Testis (tissue), 2 donors: ENCODE measurements at regions not wholly inside any gene's neighbourhood (a gene's known extent, or its start where the extent isn't known, plus 50 kb on each side); places are given as distances from the start of the nearest gene placed in this dataset.

Experiments used
- DNase-seq: peaks from one replicate; pipeline ENCODE4 v3.0.0-alpha.2; 2019
- H3K27ac ChIP-seq, 2 donors: fragments of 200-600 bp; sonication (generic); one replicate each; pipeline ENCODE4 v1.5.1; 2019
- H3K27me3 ChIP-seq: fragments of 200-600 bp; sonication (generic); one replicate; pipeline ENCODE4 v1.5.1; 2019
- H3K36me3 ChIP-seq: fragments of 200-600 bp; sonication (generic); one replicate; pipeline ENCODE4 v1.5.1; 2017; ENCODE audit warnings: low read depth; ENCODE audit errors: missing control alignments
- H3K4me1 ChIP-seq: fragments of 200-600 bp; sonication (generic); one replicate; pipeline ENCODE4 v1.5.1; 2019
- H3K4me3 ChIP-seq, 2 donors: fragments of 200-600 bp; sonication (generic); one replicate each; pipeline ENCODE4 v1.5.1; 2017 to 2019
- H3K9me3 ChIP-seq: fragments of 200-600 bp; sonication (generic); one replicate; pipeline ENCODE4 v1.5.1; 2017
- POLR2A ChIP-seq: fragments of 450-650 bp; IDR thresholded peaks from one replicate; pipeline ENCODE4 v1.6.1; 2017; ENCODE audit warnings: antibody characterized with exemption, mild to moderate bottlenecking, moderate library complexity
- WGBS, 2 donors: methylation state at CpG; one replicate each; pipeline ENCODE4 v1.1.5; 2018; 5-methylcytosine and 5-hydroxymethylcytosine counted together
- intact Hi-C: fragments of 100-400 bp; cut with DNase I; formaldehyde crosslinking; loops from one replicate; pipeline ENCODE4 v1.15.1; 2023; ENCODE audit warnings: low total_unique reads
- TF ChIP-seq, protein P1 (sequence below), 3 experiments: fragments of 450-650 bp in 2 of 3; fragments of 200-600 bp in 1 of 3; sonication (generic) in 1 of 3; IDR thresholded peaks; one replicate each; pipeline ENCODE4 v1.5.1; 2016 to 2019; ENCODE audit warnings: antibody characterized with exemption in 3 of 3, mild to moderate bottlenecking in 2 of 3, moderate library complexity in 1 of 3

GRCh38 chr7:16099302-16099849, 322.0 kb downstream of the CRPPA start:
- intact Hi-C loops = no loop called here
- 45 to 50% methylated on average over 2 of the region's 2 CpGs for WGBS, 2 donors
- DNase-seq = no peak

DNA sequence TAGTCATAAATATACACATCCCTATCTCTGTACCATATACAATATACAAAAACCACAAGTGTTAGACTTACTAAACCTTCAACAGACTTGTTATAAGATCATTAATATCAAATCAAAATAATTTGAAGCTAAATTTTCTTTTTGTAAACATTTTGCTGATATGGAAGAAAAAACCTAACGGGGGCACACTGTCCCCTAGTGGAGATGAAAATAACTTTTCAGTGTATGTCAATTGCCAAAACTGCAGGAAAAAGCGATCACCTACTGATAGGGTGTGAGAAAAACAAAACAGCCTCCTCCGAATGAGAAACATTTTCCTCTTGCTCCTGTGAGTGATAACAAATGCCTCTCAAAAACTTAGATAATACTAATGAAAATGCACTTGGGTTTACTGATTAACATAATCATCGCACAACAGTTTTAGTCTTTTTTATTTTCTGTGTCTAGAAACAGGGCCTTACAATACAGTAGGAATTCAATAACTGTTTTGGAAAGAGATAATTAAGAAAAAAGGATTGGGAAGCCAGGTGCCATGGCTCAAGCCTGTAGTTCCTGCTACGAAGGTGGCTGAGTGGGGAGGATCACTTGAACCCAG, 322.7 kb downstream of the CRPPA start:
- 66 to 78% methylated on average over 5 of the region's 5 CpGs for WGBS, 2 donors
- Histone ChIP-seq H3K4me1 (no peaks in the 10 kb centered on the region), H3K36me3 (no peaks in the 10 kb centered on the region), H3K27ac (no peak overlapping the region), H3K27me3 (no peaks in the 10 kb centered on the region), H3K9me3 (no peaks in the 10 kb centered on the region), H3K4me3 (no peak overlapping the region)
- no peak for DNase-seq
- TF ChIP-seq, protein P1, sequence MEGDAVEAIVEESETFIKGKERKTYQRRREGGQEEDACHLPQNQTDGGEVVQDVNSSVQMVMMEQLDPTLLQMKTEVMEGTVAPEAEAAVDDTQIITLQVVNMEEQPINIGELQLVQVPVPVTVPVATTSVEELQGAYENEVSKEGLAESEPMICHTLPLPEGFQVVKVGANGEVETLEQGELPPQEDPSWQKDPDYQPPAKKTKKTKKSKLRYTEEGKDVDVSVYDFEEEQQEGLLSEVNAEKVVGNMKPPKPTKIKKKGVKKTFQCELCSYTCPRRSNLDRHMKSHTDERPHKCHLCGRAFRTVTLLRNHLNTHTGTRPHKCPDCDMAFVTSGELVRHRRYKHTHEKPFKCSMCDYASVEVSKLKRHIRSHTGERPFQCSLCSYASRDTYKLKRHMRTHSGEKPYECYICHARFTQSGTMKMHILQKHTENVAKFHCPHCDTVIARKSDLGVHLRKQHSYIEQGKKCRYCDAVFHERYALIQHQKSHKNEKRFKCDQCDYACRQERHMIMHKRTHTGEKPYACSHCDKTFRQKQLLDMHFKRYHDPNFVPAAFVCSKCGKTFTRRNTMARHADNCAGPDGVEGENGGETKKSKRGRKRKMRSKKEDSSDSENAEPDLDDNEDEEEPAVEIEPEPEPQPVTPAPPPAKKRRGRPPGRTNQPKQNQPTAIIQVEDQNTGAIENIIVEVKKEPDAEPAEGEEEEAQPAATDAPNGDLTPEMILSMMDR (IDR thresholded peaks at IDR 0.05) = peak in 2 of 3 experiments; percentile 54 to 76
- TF ChIP-seq POLR2A = no peak
- intact Hi-C loops = no loop called here

More at GRCh38 chr7:16099302-16099849, 322.0 kb downstream of the CRPPA start:
- H3K27ac ChIP-seq = no peak overlapping the region
- H3K36me3 ChIP-seq = no peaks in the 10 kb centered on the region
- no peak overlapping the region for H3K4me3 ChIP-seq
- H3K9me3 ChIP-seq = no peaks in the 10 kb centered on the region
- H3K27me3 ChIP-seq = no peaks in the 10 kb centered on the region
- TF ChIP-seq, protein P1 (IDR thresholded peaks at IDR 0.05) = no peak
- TF ChIP-seq POLR2A = no peak
- H3K4me1 ChIP-seq = no peaks in the 10 kb centered on the region

GRCh38 chr7:16098058-16098457, 323.3 kb downstream of the CRPPA start:
- Histone ChIP-seq H3K4me3 (no peak overlapping the region), H3K36me3 (no peaks in the 10 kb centered on the region), H3K9me3 (no peaks in the 10 kb centered on the region), H3K4me1 (no peaks in the 10 kb centered on the region), H3K27ac (no peak overlapping the region), H3K27me3 (no peaks in the 10 kb centered on the region)
- intact Hi-C loops = no loop called here
- DNase-seq = no peak
- TF ChIP-seq, protein P1 (IDR thresholded peaks at IDR 0.05) = no peak
- no peak for TF ChIP-seq POLR2A

DNA sequence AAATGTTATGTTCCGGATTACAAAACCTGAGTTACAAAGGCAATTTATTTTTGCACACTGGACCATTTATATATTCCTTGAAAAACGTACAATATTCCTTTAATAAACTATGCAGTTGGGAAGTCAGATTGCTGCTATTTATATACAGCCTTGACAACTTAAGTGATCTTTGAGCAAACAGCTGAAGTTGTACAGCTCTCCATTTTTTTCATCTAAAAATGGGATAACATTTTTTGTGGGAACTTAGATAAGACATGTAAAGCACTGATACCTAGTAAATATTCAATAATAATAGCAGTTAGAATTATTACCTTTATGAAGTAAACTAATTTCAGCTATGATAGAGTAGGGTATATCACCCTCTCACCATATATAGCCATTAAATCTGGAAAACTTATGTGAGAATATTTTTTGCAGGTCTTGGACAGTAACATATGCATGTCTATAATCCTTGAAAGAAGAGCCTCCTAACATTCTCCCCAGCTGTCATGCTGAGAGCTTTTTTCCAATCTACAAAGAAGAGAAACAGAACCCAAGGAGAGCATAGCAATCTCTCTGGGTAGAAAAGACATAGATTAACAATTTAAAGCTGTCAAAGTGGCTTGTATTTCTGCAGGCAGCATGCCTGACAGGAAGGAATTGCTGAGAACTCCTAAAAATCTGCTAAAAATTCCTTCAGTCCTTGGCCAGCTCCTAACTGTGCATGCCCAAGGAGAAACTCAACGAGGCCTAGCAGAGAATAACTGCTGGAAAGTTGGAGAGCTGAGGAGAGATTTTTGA, 326.0 kb downstream of the CRPPA start:
- Histone ChIP-seq H3K4me3 (no peak overlapping the region), H3K4me1 (no peaks in the 10 kb centered on the region), H3K36me3 (no peaks in the 10 kb centered on the region), H3K27me3 (no peaks in the 10 kb centered on the region), H3K27ac (no peak overlapping the region), H3K9me3 (no peaks in the 10 kb centered on the region)
- no peak for TF ChIP-seq POLR2A
- TF ChIP-seq, protein P1 (IDR thresholded peaks at IDR 0.05) = no peak
- DNase-seq = no peak
- intact Hi-C loops = no loop called here
- WGBS, 2 donors = 50 to 58% methylated on average over 3 of the region's 3 CpGs
